DMS153 (cell line): ENCODE measurements at regions not wholly inside any gene's neighbourhood (a gene's known extent, or its start where the extent isn't known, plus 50 kb on each side); places are given as distances from the start of the nearest gene placed in this dataset.

Experiments used
- DNase-seq: peaks from one replicate; lab custom pipeline; 2025; lab: John Stamatoyannopoulos, UW

DNA sequence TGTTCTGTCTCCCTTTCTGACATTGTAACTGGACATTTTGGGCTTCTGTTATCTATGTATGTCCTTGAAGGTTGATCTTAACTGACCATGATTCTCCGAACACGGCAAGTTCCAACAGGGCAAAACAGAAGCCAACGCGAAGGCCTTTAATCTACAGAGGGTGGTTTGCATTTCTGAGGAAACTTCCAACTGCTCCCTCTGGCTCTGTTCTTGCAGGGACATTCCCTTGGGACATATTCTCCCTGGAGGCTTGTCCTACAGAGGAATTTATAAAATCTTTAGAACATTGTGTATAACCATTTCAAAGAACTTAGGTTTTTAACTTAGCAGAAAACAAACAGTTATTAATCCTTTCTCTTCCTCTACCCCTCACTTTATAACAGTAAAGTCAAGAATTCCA is 189.0 kb upstream of the CDYL start:
- DNase-seq, result no peak

GRCh38 chr6:4586469-4586859 is 189.7 kb upstream of the CDYL start:
- DNase-seq, result no peak

DNA sequence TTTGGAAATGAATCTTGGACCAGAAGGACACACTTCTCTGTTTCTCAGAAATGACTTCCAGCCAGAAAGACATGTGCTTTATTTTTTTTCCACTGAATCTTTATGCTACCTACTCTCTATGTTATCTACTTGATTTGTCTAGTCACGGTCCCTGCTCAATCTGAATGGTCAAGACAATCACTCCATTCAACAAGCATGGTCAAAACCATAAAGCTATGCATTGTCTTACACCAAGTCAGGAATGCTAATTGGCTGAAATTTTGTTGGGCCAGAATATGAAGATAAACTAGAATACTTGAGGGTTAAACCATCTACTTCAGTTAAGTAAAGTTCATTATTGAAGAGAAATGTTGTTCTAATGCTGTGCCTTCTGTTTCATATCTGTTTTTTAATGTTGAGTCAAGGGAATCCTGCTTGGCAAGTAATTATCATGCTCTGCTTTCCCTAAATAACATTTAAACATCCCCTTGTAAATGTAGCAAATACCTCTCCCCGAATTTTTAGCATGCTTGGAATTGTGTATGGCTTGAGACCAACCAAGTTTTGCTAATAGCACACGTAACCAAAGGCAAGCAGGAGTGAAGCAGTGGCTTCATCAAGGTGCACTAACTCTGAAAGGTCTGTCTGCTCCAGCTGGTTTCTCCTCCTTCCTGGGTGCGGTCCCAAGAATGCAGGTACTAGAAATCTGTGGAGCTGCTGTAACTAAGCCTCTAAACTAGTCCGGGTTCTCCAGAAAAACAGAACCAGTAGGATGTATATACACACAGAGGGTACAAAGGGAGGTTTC is 190.3 kb upstream of the CDYL start:
- no peak for DNase-seq

- no peak for DNase-seq
These were observed 191.4 kb upstream of the CDYL start for GRCh38 chr6:4584801-4585200.

GRCh38 chr6:4582506-4583417 is 193.4 kb upstream of the CDYL start:
- DNase-seq, result no peak

- DNase-seq, result no peak
These were observed 194.5 kb upstream of the CDYL start for GRCh38 chr6:4581468-4582385.

DNA sequence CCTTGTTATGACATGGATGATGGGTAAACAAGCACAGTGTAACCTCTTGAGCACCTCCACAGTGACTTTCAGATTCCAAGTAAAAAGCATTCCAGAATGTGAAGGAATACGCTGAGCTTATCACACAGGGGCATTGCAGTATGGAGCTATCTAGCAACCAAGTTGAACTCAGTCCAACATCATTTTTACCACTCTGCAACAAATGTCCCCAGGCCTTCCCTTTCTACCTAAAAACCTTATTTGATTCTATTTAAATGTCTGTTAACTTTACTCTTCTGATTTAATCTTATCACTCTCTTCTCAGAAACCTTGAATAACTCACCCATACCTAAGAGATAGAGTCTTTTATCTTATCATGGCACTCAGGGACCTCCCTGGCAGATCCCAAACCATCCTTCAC is 195.8 kb upstream of the CDYL start:
- no peak for DNase-seq

DNA sequence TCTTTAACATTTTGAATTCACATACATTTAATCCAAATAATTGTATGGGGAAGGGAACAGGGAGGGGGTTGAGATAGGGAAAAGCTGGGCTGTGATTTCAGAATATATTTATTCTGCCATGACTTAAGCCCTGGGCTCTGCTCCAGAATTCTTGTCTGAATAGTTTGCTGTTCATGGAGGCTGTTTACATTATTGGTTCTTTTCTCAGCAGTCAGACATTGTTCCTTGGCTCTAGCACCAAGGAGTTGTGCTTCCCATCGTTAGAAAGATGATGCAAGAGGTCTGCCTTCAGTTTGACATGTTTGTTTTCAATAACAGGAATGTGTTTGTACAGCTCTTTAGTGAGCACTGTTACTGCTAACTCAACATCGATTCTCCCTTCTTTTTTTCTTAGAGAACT is 198.8 kb upstream of the CDYL start:
- no peak for DNase-seq

DNA sequence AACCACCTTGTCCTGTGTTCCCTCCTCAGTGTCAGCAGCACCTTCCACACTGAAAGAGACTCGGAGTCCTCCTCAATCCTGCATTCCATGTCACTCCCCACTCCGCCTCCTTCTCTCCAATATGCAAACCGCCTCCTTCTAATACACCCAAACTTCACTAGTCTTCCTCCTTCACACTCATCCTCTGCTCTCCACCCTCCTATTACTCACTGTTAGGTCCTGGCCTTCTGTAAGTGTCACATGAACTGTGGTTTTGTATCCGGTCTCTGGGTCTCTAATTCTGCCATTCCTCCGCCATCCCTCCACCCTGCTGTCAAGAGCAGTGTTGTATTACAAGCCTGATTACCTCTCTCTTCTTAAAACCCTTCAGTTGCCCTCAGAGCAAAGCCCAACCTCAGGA is 200.5 kb upstream of the CDYL start:
- DNase-seq, result no peak

DNA sequence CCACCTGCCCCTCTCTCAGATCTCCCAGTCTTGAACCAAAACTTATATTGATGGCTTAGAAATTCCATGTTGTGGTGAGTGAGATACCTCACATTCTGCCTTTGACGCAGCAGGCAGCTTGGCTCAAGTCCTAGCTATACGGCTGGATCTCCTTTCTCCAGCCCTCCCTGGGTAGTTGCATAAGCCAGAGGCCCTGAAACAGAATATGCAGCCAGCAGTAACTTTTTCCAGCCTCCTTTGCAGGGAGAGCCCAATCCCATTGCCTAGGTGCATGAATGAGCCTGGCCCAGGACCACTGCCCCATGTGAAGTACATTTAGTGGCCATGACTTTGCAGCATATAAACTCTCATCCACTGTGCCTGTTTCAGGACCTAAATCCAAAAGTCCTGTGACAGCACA is 202.2 kb upstream of the CDYL start:
- DNase-seq, result no peak

DNA sequence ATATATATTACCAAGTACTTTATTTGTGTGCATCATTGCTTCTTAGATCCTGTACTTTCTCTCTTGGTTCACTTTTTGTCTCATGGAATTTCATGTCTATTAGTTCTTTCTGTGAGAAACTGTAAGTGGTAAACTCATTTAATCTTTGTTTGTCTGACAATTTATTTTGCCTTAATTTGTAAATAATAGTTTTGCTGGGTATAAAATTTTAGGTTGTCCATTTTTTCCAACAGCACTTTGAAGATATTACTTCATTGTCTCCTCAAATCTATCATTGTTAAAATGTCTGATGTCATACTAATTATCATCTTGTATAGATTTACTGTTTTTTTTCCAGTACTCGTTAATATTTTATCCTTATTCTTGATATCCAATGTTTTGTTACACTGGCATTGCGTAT is 205.2 kb upstream of the CDYL start:
- no peak for DNase-seq

GRCh38 chr6:4568138-4568537 is 208.1 kb upstream of the CDYL start:
- no peak for DNase-seq

DNA sequence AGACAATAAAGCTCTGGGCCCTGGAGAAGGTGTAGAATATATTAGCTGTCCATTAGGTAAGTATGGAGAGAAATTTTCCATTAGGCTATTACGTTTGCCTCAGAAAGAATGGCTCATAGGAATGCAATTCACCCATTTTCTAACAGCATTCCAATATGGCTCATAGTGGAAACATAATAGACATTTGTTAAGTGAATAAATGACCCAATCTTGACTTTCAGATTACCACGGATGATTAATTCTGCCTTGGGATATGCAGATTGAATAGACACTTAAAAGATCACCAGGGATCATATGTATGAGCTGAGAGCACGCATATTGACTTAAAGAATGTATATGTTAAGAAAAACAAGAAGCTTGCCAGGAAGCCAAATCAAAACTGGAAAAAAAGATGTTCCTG is 209.1 kb upstream of the CDYL start:
- no peak for DNase-seq

DNA sequence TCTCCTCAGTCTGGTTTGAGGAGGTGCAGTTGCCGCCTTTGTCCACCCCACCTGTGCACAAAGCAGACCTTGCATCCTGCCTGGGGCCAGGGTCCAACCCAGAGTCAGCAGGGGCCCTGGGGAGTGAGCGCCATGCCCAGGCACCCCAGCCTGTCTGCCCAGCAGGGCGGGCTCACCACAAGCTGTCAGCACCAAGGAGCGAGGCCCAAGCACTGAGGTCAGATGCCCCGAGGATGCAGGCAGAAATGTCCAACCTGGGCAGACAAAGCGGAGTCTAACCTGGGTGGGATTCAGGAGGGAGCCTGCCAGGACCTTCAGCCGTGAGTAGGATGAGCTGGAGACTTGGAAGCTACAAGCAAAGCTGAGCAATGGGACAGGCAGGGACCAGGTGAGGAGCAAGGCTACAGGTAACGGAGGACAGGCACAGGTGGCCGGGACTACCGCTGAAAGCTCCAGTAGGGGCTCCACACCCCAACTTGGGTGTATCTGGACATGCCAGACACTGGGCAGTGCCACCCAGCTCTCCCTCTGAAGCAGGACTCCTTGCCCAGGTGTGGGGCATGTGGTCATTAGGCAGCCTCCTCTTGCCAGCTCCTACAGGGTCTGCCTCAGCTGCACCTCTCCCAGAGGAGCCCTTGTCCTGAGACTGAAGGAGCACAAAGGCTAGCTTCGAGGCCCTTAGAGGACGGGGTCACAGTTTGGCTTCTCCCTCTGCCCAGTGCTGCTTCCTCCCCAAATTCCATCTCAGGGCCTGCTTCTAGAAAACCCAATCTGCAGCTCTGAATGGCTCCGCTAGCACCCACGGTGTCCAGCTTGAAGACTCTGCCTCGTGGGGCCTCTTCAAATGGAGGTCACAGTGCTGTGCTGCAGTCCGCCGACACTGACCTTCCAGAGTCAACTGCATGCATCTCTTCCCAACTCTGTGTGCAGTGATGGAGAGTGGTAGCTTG is 210.6 kb upstream of the CDYL start:
- no peak for DNase-seq

DNA sequence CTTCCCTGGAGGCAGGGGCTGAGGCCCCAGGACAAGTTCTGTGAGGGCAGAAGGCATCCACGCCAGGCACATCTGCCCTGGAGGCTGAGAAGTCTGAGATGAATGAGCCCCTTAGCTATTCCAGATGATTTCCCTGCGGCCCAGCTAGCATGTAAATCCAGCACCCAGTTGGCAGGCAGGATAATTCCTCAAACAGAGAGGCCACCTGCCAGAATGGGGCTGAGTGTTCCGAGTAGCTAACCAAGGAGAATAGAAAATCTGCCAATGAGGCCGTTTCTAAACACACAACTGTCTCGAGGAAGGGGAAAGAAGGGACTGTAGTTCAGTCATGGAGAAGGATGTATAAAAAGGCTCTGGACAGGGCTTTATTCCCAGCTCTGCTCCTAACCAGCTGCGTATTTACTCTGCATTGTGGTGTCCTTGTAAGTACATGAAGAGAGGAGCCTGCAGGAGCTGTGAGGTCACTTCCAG is 211.4 kb upstream of the CDYL start:
- DNase-seq, result no peak

- DNase-seq, result no peak
These were observed 212.3 kb upstream of the CDYL start for GRCh38 chr6:4563877-4564276.

- DNase-seq, result no peak
These were observed 213.0 kb upstream of the CDYL start for GRCh38 chr6:4563156-4563555.

DNA sequence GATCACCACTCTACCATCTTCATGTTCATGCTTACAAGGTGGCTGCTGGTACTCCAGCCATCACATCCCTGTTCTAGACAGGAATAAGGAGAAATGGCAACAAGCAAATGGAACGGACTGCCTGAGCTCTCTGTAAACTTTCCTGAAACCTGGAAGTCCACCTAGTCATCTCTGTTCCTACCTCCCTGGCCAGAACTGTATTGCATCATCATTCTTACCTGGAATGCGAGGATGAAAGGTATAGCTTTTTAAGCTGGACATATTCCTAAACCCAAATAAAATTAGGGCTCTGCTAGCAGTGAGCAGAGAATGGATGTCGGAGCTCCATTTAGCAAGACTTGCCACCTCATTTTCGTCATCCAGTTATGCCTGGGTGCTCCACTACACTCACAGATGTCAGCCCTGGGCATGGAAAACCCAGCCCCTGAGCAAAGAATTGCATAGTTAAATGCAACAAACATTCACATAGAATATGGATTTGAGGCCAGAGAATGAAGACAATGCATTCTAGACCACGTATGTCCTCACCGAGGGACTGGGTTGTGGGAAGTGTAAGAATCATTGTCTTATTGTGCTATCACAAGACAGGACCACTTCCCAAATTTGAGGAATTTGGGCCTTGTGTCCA is 214.3 kb upstream of the CDYL start:
- DNase-seq, result no peak

DNA sequence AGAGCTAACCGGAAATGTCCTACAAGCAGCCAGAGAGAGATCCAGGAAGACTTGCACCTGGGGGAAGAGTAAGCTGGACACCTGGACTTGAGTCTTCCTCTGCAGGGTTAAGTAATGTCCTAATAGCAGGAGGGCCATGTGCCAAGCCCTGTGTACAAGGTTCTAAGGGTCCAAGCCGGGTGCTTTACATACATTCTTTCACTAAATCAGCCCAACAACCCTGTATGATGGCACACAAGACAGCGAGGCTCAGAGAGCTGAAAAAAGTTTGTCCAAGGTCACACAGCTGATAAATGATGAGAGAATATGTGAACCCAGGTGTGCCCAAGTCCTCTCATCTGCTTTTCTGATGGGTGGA is 215.1 kb upstream of the CDYL start:
- no peak for DNase-seq

DNA sequence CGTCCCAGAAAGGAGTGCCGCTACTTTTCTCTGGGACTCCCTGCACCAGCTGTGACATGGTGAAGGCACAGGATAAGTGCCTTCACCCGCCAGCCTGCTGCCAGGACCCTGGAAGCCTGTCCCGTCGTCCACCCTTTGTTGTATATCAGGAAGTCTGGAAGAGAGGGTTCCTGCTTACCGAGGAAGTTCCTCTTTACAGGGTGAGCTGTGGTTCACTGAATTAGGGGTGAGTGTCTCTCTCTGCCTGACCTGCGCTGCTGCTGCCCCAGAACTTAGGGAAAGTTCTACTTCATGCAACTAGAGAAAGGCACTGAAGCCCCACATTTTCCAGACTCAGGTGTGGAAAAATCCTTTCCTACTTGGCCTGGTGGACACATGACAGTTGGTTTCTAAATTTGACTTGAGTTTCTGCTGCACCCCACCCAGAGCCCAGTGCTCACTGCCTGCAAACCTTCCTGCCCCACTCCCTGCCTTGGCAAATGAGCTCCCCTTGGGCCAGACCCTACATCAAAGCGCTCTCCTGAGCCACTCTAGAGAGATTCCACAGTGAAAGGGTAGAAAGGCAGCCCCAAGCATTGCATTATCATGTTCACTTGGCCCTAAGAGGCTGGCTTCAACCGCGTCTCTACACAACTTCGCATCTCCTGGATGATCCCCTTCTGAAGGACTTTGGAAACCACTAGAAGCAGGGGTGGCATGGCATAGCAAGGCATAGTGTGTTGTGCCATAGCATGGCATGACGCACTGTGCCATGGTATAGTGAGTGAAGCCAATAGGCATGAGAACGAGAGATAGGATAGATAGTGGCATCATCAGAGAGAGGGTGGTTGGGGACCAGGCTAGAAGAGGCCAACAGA is 215.8 kb upstream of the CDYL start:
- DNase-seq, result no peak
